Choroid plexus epithelial cell (primary cell): ENCODE measurements at regions not wholly inside any gene's neighbourhood (a gene's known extent, or its start where the extent isn't known, plus 50 kb on each side); places are given as distances from the start of the nearest gene placed in this dataset.
"Not testable (repeated sequence)": the region's sequence is repeated elsewhere in the genome, so short reads cannot be mapped to it uniquely, and the experiment has no call there.

Experiments
- DNase-seq: peaks from one replicate; pipeline ENCODE4 v3.0.0-alpha.2; 2010; ENCODE audit warnings: low read depth
- H3K4me3 ChIP-seq: 2 replicates; pipeline ENCODE4 v1.5.1; 2011; ENCODE audit warnings: low read depth, mild to moderate bottlenecking, control low read depth, low read length, moderate library complexity
- TF ChIP-seq, protein P1 (sequence below): conservative IDR thresholded peaks from 2 replicates; pipeline ENCODE4 v1.5.1; 2011; ENCODE audit warnings: low read depth, mild to moderate bottlenecking, control low read depth, inconsistent platforms, low read length, moderate library complexity

DNA sequence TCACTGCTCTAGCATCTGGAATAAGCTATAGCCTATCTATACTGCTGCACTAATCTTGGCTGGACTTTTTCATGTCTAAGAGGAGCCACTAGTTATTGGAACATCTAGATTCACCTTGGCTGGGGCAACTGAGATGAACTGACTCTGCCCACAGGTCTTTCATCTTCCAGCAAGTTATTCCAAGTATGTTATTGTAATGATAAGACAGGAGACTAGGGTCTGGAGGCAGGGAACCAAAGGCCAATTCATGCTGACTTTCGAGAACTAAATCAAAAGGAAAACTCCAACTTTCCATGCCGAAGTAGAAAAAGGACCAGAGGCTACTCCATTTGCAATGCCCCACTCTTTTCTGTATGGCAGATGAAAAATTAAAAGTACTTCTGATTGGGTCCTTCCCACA is 1243.0 kb upstream of the RAG2 start:
- TF ChIP-seq, protein P1, sequence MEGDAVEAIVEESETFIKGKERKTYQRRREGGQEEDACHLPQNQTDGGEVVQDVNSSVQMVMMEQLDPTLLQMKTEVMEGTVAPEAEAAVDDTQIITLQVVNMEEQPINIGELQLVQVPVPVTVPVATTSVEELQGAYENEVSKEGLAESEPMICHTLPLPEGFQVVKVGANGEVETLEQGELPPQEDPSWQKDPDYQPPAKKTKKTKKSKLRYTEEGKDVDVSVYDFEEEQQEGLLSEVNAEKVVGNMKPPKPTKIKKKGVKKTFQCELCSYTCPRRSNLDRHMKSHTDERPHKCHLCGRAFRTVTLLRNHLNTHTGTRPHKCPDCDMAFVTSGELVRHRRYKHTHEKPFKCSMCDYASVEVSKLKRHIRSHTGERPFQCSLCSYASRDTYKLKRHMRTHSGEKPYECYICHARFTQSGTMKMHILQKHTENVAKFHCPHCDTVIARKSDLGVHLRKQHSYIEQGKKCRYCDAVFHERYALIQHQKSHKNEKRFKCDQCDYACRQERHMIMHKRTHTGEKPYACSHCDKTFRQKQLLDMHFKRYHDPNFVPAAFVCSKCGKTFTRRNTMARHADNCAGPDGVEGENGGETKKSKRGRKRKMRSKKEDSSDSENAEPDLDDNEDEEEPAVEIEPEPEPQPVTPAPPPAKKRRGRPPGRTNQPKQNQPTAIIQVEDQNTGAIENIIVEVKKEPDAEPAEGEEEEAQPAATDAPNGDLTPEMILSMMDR = no peak
- no peak overlapping the region for H3K4me3 ChIP-seq
- DNase-seq = peak; percentile 7

DNA sequence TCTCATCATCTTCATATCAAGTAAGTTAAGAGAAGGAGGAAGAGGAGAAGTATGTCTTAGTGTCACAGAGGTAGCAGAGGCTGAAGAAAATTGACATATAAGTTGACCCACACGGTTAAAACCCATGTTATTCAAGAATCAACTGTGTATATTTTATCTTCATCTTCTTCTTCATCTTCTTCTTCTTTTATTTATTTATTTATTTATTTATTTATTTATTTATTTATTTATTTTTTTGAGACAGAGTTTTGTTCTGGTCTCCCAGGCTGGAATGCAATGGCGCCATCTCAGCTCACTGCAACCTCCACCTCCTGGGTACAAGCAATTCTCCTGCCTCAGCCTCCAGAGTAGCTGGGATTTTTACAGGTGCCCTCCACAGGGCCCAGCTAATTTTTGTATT is 1242.3 kb upstream of the RAG2 start:
- not testable (repeated sequence) for DNase-seq, H3K4me3 ChIP-seq

GRCh38 chr11:37830529-37830928 is 1232.5 kb upstream of the RAG2 start:
- DNase-seq = no peak
- H3K4me3 ChIP-seq = no peak overlapping the region
- TF ChIP-seq, protein P1 = no peak

- H3K4me3 ChIP-seq = no peak overlapping the region
- no peak for DNase-seq
- TF ChIP-seq, protein P1 = no peak
Observed at GRCh38 chr11:37817727-37818270, 1219.8 kb upstream of the RAG2 start.

DNA sequence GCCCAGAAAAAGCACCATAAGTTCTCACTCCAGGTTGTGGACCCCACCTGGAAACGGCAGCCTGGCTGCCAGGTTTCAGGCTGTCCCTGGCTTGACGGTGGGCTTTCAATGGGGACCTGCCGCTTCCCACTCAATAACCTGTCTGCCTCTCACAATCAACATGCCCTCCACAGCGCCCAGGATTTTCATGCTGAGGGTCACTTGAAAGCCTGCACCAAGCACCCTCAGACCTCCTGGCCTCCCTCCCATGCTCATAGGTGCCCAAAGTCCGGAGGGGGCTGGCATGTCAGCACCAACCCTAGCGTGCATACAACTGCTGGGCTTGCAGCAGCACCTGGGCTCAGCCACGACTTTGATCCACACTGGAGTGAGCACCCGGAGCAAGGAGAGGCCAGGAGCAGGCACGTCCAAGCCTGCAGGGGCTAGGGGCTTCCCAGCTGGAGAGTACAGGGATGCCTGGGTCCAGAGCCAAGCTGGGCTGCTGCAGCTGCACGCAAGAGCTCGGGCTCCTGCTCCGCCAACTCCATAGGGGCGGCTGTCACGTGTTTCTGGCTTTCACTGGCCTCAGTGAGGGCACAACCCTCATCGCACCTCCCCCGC is 1214.3 kb upstream of the RAG2 start:
- TF ChIP-seq, protein P1 = no peak
- no peak for DNase-seq
- H3K4me3 ChIP-seq = no peak overlapping the region

DNA sequence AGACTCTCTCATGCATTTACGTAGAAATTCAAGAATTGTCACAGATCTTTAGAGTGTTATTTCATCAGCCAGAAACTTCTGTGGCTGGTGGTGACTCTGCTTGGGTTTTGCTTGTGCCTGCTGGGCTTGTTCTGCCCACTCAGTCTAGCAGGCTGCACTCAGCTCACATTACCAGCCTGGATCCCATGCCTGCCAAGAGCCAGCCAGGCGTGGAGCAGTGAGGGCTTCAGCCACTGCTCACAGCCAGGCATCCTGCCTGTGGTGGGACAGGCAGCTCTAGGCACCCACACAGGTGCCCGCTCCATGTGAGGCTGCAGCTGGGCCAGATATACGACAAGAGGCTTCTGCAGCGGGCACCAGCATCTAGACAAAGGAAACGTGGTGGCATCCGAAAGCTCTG is 1213.3 kb upstream of the RAG2 start:
- DNase-seq = no peak
- no peak overlapping the region for H3K4me3 ChIP-seq
- TF ChIP-seq, protein P1 = no peak

DNA sequence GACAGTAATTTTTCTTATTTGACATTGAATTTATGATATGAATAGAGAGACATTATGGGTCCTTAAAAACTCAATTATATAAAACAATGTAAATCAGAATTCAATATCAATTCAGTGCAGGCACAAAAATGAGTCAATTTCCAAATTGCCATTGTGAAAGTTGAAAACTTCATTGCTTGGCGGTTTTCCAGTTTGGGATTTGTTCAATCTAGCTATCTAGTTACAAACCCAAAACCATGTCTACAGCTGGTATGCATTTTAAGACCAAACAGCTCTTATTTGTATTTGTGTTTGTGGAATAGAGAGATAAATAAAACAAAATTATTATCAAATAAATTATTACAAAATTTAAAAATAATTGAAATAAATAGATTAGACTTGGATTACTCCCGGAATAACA is 1206.6 kb upstream of the RAG2 start:
- no peak overlapping the region for H3K4me3 ChIP-seq
- TF ChIP-seq, protein P1 = no peak
- DNase-seq = no peak
